Liver (tissue), 7 donors: ENCODE measurements at regions not wholly inside any gene's neighbourhood (a gene's known extent, or its start where the extent isn't known, plus 50 kb on each side); places are given as distances from the start of the nearest gene placed in this dataset.

Experiments used
- DNase-seq: peaks from one replicate; pipeline ENCODE4 v3.0.0-alpha.2; 2017; ENCODE audit warnings: low spot score
- H3K27ac ChIP-seq, 2 donors: one replicate each; pipeline ENCODE4 v1.7.0; 2013; ENCODE audit warnings: inconsistent platforms in 2 of 2, low read length in 2 of 2, control low read depth in 1 of 2, low read depth in 1 of 2, mild to moderate bottlenecking in 1 of 2
- H3K27me3 ChIP-seq, 4 donors: one replicate each; pipeline versions ENCODE4 v1.6.1 to v1.7.0; 2013; ENCODE audit warnings: low read length in 3 of 4, inconsistent platforms in 1 of 4, mild to moderate bottlenecking in 1 of 4, moderate library complexity in 1 of 4; ENCODE audit not compliant: control insufficient read depth in 4 of 4, insufficient read depth in 4 of 4
- H3K36me3 ChIP-seq, 4 donors: one replicate each; pipeline versions ENCODE4 v1.6.1 to v1.7.0; 2013; ENCODE audit warnings: low read length in 3 of 4, mild to moderate bottlenecking in 3 of 4, low read depth in 1 of 4, moderate library complexity in 1 of 4; ENCODE audit not compliant: control insufficient read depth in 4 of 4, insufficient read depth in 3 of 4
- H3K4me1 ChIP-seq, 4 donors: one replicate each; pipeline versions ENCODE4 v1.6.1 to v1.7.0; 2013; ENCODE audit warnings: low read length in 3 of 4, mild to moderate bottlenecking in 3 of 4, moderate library complexity in 1 of 4; ENCODE audit not compliant: control insufficient read depth in 4 of 4, insufficient read depth in 4 of 4
- H3K4me3 ChIP-seq, 3 donors: one replicate each; pipeline versions ENCODE4 v1.6.1 to v1.7.0; 2013; ENCODE audit warnings: low read length in 3 of 3, control low read depth in 1 of 3, low read depth in 1 of 3, mild to moderate bottlenecking in 1 of 3
- H3K9ac ChIP-seq, 2 donors: one replicate each; pipeline ENCODE4 v1.7.0; 2013; ENCODE audit warnings: low read length in 2 of 2, mild to moderate bottlenecking in 2 of 2, moderate library complexity in 2 of 2, control low read depth in 1 of 2, low read depth in 1 of 2
- H3K9me3 ChIP-seq, 4 donors: one replicate each; pipeline versions ENCODE4 v1.6.1 to v1.7.0; 2013; ENCODE audit warnings: low read length in 3 of 4; ENCODE audit not compliant: control insufficient read depth in 4 of 4
- EGR1 ChIP-seq, 2 donors: IDR thresholded peaks; 2 replicates each; pipeline ENCODE4 v1.6.1; 2016 to 2018; ENCODE audit warnings: antibody characterized with exemption in 2 of 2, low read depth in 2 of 2
- FOXA2 ChIP-seq: IDR thresholded peaks from 2 replicates; pipeline ENCODE4 v1.6.1; 2016; ENCODE audit warnings: antibody characterized with exemption
- GABPA ChIP-seq, 2 donors: IDR thresholded peaks in 1 of 2; conservative IDR thresholded peaks in 1 of 2; 2 replicates each; pipeline ENCODE4 v1.6.1; 2016; ENCODE audit warnings: antibody characterized with exemption in 2 of 2, mild to moderate bottlenecking in 1 of 2, moderate library complexity in 1 of 2
- HNF4A ChIP-seq, 2 donors: conservative IDR thresholded peaks; 2 replicates each; pipeline ENCODE4 v1.6.1; 2016; ENCODE audit warnings: antibody characterized with exemption in 2 of 2, mild to moderate bottlenecking in 2 of 2
- HNF4G ChIP-seq: IDR thresholded peaks from 2 replicates; pipeline ENCODE4 v1.6.1; 2016; ENCODE audit warnings: antibody characterized with exemption
- JUND ChIP-seq, 2 donors: IDR thresholded peaks; 2 replicates each; pipeline ENCODE4 v1.6.1; 2016; ENCODE audit warnings: antibody characterized with exemption in 2 of 2
- RAD21 ChIP-seq, 2 donors: IDR thresholded peaks; 2 replicates each; pipeline ENCODE4 v1.6.1; 2016; ENCODE audit warnings: antibody characterized with exemption in 2 of 2, mild to moderate bottlenecking in 2 of 2
- RXRA ChIP-seq, 2 donors: IDR thresholded peaks; 2 replicates each; pipeline ENCODE4 v1.6.1; 2017 to 2018; ENCODE audit warnings: antibody characterized with exemption in 2 of 2, mild to moderate bottlenecking in 1 of 2
- SP1 ChIP-seq: IDR thresholded peaks from 2 replicates; pipeline ENCODE4 v1.6.1; 2018; ENCODE audit warnings: antibody characterized with exemption, mild to moderate bottlenecking
- TAF1 ChIP-seq: conservative IDR thresholded peaks from 2 replicates; pipeline ENCODE4 v1.6.1; 2016; ENCODE audit warnings: antibody characterized with exemption, mild to moderate bottlenecking
- YY1 ChIP-seq: IDR thresholded peaks from 2 replicates; pipeline ENCODE4 v1.6.1; 2016; ENCODE audit warnings: antibody characterized with exemption, mild to moderate bottlenecking
- WGBS: extraction: QIAGEN DNeasy Blood & Tissue Kit; methylation state at CpG from one replicate; pipeline ENCODE4 v1.1.7; 2013; 5-methylcytosine and 5-hydroxymethylcytosine counted together
- TF ChIP-seq, protein P1 (sequence below): IDR thresholded peaks from 2 replicates; pipeline ENCODE4 v1.6.1; 2016; ENCODE audit warnings: antibody characterized with exemption, mild to moderate bottlenecking
- TF ChIP-seq, protein P2 (sequence below): IDR thresholded peaks from 2 replicates; pipeline ENCODE4 v1.6.1; 2016; ENCODE audit warnings: antibody characterized with exemption
- TF ChIP-seq, protein P3 (sequence below): IDR thresholded peaks from 2 replicates; pipeline ENCODE4 v1.6.1; 2016; ENCODE audit warnings: antibody characterized with exemption
- TF ChIP-seq, protein P4 (sequence below): IDR thresholded peaks from 2 replicates; pipeline ENCODE4 v1.6.1; 2016; ENCODE audit warnings: antibody characterized with exemption
- donor health status: healthy.
- donor health status: healthy.
- donor health status: healthy.
- donor health status: healthy.

DNA sequence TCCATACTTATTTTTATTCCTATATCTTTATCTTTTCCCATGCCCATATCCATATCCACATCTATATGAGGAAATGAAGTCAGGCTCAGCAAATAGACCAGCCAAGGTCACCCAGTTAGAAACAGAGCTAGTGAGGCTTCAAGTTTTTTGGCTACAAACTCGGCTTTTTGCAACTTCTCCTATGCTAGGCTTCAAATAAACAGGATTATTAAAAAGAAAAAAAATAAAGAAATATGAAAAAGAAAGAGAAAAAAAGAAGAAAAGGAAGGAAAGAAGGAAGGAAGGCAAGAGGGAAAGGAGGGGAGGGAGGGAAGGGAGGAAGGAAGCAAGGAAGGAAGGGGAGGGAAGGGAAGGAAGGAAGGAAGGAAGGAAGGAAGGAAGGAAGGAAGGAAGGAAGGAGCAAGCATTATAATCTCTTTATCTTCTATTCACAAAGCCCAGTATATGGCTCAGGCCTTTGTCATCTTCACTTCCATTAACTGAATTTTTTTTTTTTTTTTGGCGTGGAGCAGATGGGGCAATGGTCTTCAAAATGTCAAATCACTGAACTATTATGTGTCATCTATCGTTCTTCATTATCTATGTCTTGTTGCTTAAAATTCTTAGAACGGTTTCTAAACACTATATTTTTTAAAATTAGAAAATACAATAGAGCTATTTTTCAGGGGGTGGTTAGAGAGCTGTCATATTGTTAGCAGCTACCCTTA, 418.2 kb downstream of the VRK1 start:
- no peak for TF ChIP-seq HNF4A (conservative IDR thresholded peaks at IDR 0.05)
- TF ChIP-seq FOXA2: no peak
- TF ChIP-seq HNF4G: no peak
- no peak for TF ChIP-seq SP1
- no peak for TF ChIP-seq EGR1 (IDR thresholded peaks at IDR 0.05; ENCODE audit: low read depth in 2 of 2)
- TF ChIP-seq, protein P1, sequence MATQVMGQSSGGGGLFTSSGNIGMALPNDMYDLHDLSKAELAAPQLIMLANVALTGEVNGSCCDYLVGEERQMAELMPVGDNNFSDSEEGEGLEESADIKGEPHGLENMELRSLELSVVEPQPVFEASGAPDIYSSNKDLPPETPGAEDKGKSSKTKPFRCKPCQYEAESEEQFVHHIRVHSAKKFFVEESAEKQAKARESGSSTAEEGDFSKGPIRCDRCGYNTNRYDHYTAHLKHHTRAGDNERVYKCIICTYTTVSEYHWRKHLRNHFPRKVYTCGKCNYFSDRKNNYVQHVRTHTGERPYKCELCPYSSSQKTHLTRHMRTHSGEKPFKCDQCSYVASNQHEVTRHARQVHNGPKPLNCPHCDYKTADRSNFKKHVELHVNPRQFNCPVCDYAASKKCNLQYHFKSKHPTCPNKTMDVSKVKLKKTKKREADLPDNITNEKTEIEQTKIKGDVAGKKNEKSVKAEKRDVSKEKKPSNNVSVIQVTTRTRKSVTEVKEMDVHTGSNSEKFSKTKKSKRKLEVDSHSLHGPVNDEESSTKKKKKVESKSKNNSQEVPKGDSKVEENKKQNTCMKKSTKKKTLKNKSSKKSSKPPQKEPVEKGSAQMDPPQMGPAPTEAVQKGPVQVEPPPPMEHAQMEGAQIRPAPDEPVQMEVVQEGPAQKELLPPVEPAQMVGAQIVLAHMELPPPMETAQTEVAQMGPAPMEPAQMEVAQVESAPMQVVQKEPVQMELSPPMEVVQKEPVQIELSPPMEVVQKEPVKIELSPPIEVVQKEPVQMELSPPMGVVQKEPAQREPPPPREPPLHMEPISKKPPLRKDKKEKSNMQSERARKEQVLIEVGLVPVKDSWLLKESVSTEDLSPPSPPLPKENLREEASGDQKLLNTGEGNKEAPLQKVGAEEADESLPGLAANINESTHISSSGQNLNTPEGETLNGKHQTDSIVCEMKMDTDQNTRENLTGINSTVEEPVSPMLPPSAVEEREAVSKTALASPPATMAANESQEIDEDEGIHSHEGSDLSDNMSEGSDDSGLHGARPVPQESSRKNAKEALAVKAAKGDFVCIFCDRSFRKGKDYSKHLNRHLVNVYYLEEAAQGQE: no peak
- TF ChIP-seq RXRA (IDR thresholded peaks at IDR 0.05): no peak
- no peak for TF ChIP-seq GABPA (IDR thresholded peaks at IDR 0.05 in 1 of 2, conservative IDR thresholded peaks at IDR 0.05 in 1 of 2)
- no peak for DNase-seq
- Histone ChIP-seq H3K9ac (no peak overlapping the region), H3K27ac (no peak overlapping the region), H3K36me3 (no peaks in the 10 kb centered on the region), H3K27me3 (peaks cover 0 to 15% (median 3%) of the 10 kb centered on the region in 4 donors), H3K9me3 (no peaks in the 10 kb centered on the region), H3K4me1 (peaks cover 4 to 13% (median 9%) of the 10 kb centered on the region in 4 donors), H3K4me3 (no peak overlapping the region)
- 79% methylated on average over 4 of the region's 4 CpGs for WGBS

DNA sequence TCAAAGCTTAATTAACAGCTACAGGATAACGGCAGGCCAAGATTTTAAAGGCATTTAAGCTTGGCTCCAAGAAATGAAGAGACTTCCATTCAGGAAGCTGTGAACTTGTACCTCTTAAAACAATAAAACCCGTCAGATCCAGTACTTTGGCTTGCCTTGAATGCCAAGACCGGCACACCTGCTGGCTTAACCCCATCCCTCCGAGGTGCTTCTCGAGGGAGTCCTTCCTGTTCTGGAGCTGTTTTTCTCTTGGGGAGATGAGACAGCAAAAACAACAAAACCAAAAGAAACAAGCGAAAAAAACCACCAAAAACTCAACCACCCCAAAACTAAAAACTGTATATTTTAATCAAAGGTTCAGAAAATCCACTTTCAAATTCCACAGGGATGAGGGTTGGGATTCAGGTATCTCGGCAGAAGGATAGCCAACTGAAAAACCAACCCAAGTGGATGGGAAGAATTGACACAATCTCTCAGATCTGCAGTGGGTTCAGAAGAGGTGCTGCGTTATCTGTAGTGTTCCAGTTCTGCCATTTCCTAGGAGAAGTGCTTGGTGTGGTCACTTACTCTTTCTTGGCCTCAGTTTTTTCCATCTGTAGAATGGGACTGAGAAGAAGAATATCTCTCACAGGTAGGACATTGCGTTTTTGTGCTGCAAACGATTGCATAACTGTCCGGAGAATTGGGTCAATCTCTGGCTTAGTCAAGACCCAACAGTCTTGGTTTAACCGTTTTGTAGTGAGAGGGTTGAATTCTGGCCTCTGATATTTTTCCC, 420.1 kb downstream of the VRK1 start:
- no peak for TF ChIP-seq GABPA (IDR thresholded peaks at IDR 0.05 in 1 of 2, conservative IDR thresholded peaks at IDR 0.05 in 1 of 2)
- no peak for TF ChIP-seq RXRA (IDR thresholded peaks at IDR 0.05)
- no peak for TF ChIP-seq FOXA2
- TF ChIP-seq, protein P2, sequence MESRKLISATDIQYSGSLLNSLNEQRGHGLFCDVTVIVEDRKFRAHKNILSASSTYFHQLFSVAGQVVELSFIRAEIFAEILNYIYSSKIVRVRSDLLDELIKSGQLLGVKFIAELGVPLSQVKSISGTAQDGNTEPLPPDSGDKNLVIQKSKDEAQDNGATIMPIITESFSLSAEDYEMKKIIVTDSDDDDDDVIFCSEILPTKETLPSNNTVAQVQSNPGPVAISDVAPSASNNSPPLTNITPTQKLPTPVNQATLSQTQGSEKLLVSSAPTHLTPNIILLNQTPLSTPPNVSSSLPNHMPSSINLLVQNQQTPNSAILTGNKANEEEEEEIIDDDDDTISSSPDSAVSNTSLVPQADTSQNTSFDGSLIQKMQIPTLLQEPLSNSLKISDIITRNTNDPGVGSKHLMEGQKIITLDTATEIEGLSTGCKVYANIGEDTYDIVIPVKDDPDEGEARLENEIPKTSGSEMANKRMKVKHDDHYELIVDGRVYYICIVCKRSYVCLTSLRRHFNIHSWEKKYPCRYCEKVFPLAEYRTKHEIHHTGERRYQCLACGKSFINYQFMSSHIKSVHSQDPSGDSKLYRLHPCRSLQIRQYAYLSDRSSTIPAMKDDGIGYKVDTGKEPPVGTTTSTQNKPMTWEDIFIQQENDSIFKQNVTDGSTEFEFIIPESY: no peak
- no peak for TF ChIP-seq YY1
- TF ChIP-seq TAF1: no peak
- no peak for TF ChIP-seq HNF4G
- TF ChIP-seq EGR1 (IDR thresholded peaks at IDR 0.05; ENCODE audit: low read depth in 2 of 2): no peak
- TF ChIP-seq, protein P1: no peak
- TF ChIP-seq RAD21 (IDR thresholded peaks at IDR 0.05): no peak
- TF ChIP-seq JUND (IDR thresholded peaks at IDR 0.05): no peak
- TF ChIP-seq, protein P3, sequence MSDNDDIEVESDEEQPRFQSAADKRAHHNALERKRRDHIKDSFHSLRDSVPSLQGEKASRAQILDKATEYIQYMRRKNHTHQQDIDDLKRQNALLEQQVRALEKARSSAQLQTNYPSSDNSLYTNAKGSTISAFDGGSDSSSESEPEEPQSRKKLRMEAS: no peak
- no peak for TF ChIP-seq SP1
- TF ChIP-seq HNF4A (conservative IDR thresholded peaks at IDR 0.05): no peak
- TF ChIP-seq, protein P4, sequence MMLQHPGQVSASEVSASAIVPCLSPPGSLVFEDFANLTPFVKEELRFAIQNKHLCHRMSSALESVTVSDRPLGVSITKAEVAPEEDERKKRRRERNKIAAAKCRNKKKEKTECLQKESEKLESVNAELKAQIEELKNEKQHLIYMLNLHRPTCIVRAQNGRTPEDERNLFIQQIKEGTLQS: no peak
- H3K27me3 ChIP-seq: peaks cover 0 to 14% (median 3%) of the 10 kb centered on the region in 4 donors
- no peak overlapping the region for H3K27ac ChIP-seq
- 46% methylated on average over 12 of the region's 12 CpGs for WGBS
- no peaks in the 10 kb centered on the region for H3K9me3 ChIP-seq
- H3K36me3 ChIP-seq: no peaks in the 10 kb centered on the region
- no peak overlapping the region for H3K4me3 ChIP-seq
- H3K4me1 ChIP-seq: peaks cover 4 to 13% (median 9%) of the 10 kb centered on the region in 4 donors
- DNase-seq: no peak
- no peak overlapping the region for H3K9ac ChIP-seq
